Panc1 (cell line): ENCODE measurements at regions not wholly inside any gene's neighbourhood (a gene's known extent, or its start where the extent isn't known, plus 50 kb on each side); places are given as distances from the start of the nearest gene placed in this dataset.
"Not testable (repeated sequence)": the region's sequence is repeated elsewhere in the genome, so short reads cannot be mapped to it uniquely, and the experiment has no call there.

Experiments used
- POLR2AphosphoS5 ChIP-seq: IDR thresholded peaks from 2 replicates; pipeline ENCODE4 v1.6.1; 2012; ENCODE audit warnings: mild to moderate bottlenecking, low read depth, low read length, moderate library complexity
- SIN3A ChIP-seq: IDR thresholded peaks from 2 replicates; pipeline ENCODE4 v1.6.1; 2012; ENCODE audit warnings: low read depth, mild to moderate bottlenecking, low read length, moderate library complexity, borderline replicate concordance; ENCODE audit not compliant: insufficient read depth
- TF ChIP-seq, protein P1 (sequence below): fragments of 450-650 bp; IDR thresholded peaks from 2 replicates; pipeline ENCODE4 v1.5.1; 2017; ENCODE audit warnings: mild to moderate bottlenecking
- TF ChIP-seq, protein P2 (sequence below), 2 experiments: IDR thresholded peaks; 2 replicates each; pipeline ENCODE4 v1.6.1; 2011 to 2012; ENCODE audit warnings: low read depth in 2 of 2, control low read depth in 1 of 2, low read length in 1 of 2, mild to moderate bottlenecking in 1 of 2, moderate library complexity in 1 of 2; ENCODE audit not compliant: insufficient read depth in 1 of 2

DNA sequence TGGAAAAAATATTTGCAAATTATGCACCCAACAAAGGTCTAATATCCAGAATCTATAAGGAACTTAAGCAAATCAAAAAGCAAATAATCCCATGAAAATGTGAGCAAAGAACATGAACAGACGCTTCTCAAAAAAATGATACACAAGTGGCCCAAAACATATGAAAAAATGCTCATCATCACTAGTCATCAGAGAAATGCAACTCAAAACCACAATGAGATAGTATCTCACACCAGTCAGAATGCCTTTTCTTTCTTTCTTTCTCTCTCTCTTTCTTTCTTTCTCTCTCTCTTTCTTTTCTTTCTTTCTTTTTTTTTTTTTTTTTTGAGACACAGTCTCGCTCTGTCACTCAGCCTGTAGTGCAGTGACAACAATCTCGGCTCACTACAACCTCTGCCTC lies 602.9 kb upstream of the TBL1XR1 start:
- TF ChIP-seq, protein P1, sequence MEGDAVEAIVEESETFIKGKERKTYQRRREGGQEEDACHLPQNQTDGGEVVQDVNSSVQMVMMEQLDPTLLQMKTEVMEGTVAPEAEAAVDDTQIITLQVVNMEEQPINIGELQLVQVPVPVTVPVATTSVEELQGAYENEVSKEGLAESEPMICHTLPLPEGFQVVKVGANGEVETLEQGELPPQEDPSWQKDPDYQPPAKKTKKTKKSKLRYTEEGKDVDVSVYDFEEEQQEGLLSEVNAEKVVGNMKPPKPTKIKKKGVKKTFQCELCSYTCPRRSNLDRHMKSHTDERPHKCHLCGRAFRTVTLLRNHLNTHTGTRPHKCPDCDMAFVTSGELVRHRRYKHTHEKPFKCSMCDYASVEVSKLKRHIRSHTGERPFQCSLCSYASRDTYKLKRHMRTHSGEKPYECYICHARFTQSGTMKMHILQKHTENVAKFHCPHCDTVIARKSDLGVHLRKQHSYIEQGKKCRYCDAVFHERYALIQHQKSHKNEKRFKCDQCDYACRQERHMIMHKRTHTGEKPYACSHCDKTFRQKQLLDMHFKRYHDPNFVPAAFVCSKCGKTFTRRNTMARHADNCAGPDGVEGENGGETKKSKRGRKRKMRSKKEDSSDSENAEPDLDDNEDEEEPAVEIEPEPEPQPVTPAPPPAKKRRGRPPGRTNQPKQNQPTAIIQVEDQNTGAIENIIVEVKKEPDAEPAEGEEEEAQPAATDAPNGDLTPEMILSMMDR, result not testable (repeated sequence)
- not testable (repeated sequence) for TF ChIP-seq POLR2AphosphoS5, SIN3A
- TF ChIP-seq, protein P2, sequence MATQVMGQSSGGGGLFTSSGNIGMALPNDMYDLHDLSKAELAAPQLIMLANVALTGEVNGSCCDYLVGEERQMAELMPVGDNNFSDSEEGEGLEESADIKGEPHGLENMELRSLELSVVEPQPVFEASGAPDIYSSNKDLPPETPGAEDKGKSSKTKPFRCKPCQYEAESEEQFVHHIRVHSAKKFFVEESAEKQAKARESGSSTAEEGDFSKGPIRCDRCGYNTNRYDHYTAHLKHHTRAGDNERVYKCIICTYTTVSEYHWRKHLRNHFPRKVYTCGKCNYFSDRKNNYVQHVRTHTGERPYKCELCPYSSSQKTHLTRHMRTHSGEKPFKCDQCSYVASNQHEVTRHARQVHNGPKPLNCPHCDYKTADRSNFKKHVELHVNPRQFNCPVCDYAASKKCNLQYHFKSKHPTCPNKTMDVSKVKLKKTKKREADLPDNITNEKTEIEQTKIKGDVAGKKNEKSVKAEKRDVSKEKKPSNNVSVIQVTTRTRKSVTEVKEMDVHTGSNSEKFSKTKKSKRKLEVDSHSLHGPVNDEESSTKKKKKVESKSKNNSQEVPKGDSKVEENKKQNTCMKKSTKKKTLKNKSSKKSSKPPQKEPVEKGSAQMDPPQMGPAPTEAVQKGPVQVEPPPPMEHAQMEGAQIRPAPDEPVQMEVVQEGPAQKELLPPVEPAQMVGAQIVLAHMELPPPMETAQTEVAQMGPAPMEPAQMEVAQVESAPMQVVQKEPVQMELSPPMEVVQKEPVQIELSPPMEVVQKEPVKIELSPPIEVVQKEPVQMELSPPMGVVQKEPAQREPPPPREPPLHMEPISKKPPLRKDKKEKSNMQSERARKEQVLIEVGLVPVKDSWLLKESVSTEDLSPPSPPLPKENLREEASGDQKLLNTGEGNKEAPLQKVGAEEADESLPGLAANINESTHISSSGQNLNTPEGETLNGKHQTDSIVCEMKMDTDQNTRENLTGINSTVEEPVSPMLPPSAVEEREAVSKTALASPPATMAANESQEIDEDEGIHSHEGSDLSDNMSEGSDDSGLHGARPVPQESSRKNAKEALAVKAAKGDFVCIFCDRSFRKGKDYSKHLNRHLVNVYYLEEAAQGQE (IDR thresholded peaks at IDR 0.05; ENCODE audit: insufficient read depth in 1 of 2, low read depth in 2 of 2, low read length in 1 of 2), result not testable (repeated sequence)
